Tibial nerve (tissue), 4 donors: ENCODE measurements at regions not wholly inside any gene's neighbourhood (a gene's known extent, or its start where the extent isn't known, plus 50 kb on each side); places are given as distances from the start of the nearest gene placed in this dataset.

Experiments
- EP300 ChIP-seq, 2 donors: sonication (generic); formaldehyde crosslinking; IDR thresholded peaks; one replicate each; pipeline ENCODE4 v1.6.1; 2017; ENCODE audit warnings: antibody characterized with exemption in 2 of 2, mild to moderate bottlenecking in 1 of 2
- TF ChIP-seq, protein P1 (sequence below), 5 experiments: fragments of 200-600 bp in 3 of 5; fragments of 450-650 bp in 2 of 5; sonication (generic) in 3 of 5; IDR thresholded peaks; one replicate each; pipeline ENCODE4 v1.5.1; 2016 to 2019; ENCODE audit warnings: antibody characterized with exemption in 5 of 5, mild to moderate bottlenecking in 3 of 5, moderate library complexity in 2 of 5

GRCh38 chr2:217108575-217109027, 248.7 kb upstream of the TNP1 start:
- TF ChIP-seq, protein P1, sequence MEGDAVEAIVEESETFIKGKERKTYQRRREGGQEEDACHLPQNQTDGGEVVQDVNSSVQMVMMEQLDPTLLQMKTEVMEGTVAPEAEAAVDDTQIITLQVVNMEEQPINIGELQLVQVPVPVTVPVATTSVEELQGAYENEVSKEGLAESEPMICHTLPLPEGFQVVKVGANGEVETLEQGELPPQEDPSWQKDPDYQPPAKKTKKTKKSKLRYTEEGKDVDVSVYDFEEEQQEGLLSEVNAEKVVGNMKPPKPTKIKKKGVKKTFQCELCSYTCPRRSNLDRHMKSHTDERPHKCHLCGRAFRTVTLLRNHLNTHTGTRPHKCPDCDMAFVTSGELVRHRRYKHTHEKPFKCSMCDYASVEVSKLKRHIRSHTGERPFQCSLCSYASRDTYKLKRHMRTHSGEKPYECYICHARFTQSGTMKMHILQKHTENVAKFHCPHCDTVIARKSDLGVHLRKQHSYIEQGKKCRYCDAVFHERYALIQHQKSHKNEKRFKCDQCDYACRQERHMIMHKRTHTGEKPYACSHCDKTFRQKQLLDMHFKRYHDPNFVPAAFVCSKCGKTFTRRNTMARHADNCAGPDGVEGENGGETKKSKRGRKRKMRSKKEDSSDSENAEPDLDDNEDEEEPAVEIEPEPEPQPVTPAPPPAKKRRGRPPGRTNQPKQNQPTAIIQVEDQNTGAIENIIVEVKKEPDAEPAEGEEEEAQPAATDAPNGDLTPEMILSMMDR (IDR thresholded peaks at IDR 0.05) = no peak
- TF ChIP-seq EP300 (IDR thresholded peaks at IDR 0.05) = no peak
